Prostate gland (tissue), 2 donors: ENCODE measurements at regions not wholly inside any gene's neighbourhood (a gene's known extent, or its start where the extent isn't known, plus 50 kb on each side); places are given as distances from the start of the nearest gene placed in this dataset.

ENCODE experiments used
- DNase-seq: peaks from one replicate; pipeline ENCODE4 v3.0.0-alpha.2; 2019; ENCODE audit warnings: low spot score
- H3K27ac ChIP-seq, 2 donors: fragments of 200-600 bp; sonication (generic); 2 replicates each; pipeline ENCODE4 v1.5.1; 2017 to 2019
- H3K27me3 ChIP-seq: fragments of 200-600 bp; sonication (generic); replicated peaks from 2 replicates; pipeline ENCODE4 v1.5.1; 2019; ENCODE audit not compliant: insufficient read depth
- H3K36me3 ChIP-seq, 2 donors: fragments of 200-600 bp; sonication (generic); 1 replicate in 1 of 2; 2 replicates in 1 of 2; pipeline versions ENCODE4 v1.5.1 to v1.8.1; 2017 to 2019
- H3K4me1 ChIP-seq: fragments of 200-600 bp; sonication (generic); replicated peaks from 2 replicates; pipeline ENCODE4 v1.5.1; 2019
- H3K4me3 ChIP-seq, 2 donors: fragments of 200-600 bp; sonication (generic); 2 replicates each; pipeline ENCODE4 v1.5.1; 2017 to 2019
- H3K9me3 ChIP-seq: fragments of 200-600 bp; sonication (generic); 2 replicates; pipeline ENCODE4 v1.5.1; 2017
- CTCF ChIP-seq, 4 experiments: fragments of 200-600 bp in 2 of 4; fragments of 450-650 bp in 2 of 4; sonication (generic) in 2 of 4; IDR thresholded peaks; 1 replicate in 3 of 4; 2 replicates in 1 of 4; pipeline ENCODE4 v1.5.1; 2016 to 2019; ENCODE audit warnings: antibody characterized with exemption in 4 of 4, mild to moderate bottlenecking in 2 of 4, moderate library complexity in 2 of 4
- POLR2A ChIP-seq: fragments of 450-650 bp; IDR thresholded peaks from one replicate; pipeline ENCODE4 v1.6.1; 2016; ENCODE audit warnings: antibody characterized with exemption, mild to moderate bottlenecking
- POLR2AphosphoS5 ChIP-seq: sonication (generic); formaldehyde crosslinking; IDR thresholded peaks from one replicate; pipeline ENCODE4 v1.6.1; 2017; ENCODE audit warnings: antibody characterized with exemption
- WGBS: methylation state at CpG from one replicate; pipeline ENCODE4 v1.1.5; 2018; 5-methylcytosine and 5-hydroxymethylcytosine counted together
- intact Hi-C: fragments of 100-400 bp; cut with DNase I; formaldehyde crosslinking; loops from one replicate; pipeline ENCODE4 v1.14.2; 2022

- no peak overlapping the region for H3K27ac ChIP-seq
- intact Hi-C loops, result loop anchor here (5.0 kb wide), 1 partner anchor 177 kb away; no protein-coding TSS in a partner anchor
- DNase-seq, result no peak
- H3K4me1 ChIP-seq, result no peaks in the 10 kb centered on the region
- H3K9me3 ChIP-seq, result no peaks in the 10 kb centered on the region
- no peaks in the 10 kb centered on the region for H3K27me3 ChIP-seq
- 90% methylated on average over 3 of the region's 3 CpGs for WGBS
- H3K36me3 ChIP-seq, result no peaks in the 10 kb centered on the region
- no peak overlapping the region for H3K4me3 ChIP-seq
- TF ChIP-seq POLR2A, result no peak
- TF ChIP-seq POLR2AphosphoS5, result no peak
Observed at GRCh38 chr3:187919544-187919943, 174.3 kb upstream of the BCL6 start.

- no peak for DNase-seq
- H3K36me3 ChIP-seq, result no peaks in the 10 kb centered on the region
- WGBS, result 85% methylated on average over 1 of the region's 1 CpG
Observed at GRCh38 chr3:187920030-187920429, 174.8 kb upstream of the BCL6 start.

GRCh38 chr3:187920913-187921312 is 175.6 kb upstream of the BCL6 start:
- no peak for DNase-seq
- 63% methylated on average over 6 of the region's 6 CpGs for WGBS
- intact Hi-C loops, result no loop called here

More at GRCh38 chr3:187920030-187920429, 174.8 kb upstream of the BCL6 start:
- Histone ChIP-seq H3K4me3 (no peak overlapping the region), H3K4me1 (no peaks in the 10 kb centered on the region), H3K27me3 (no peaks in the 10 kb centered on the region), H3K9me3 (no peaks in the 10 kb centered on the region), H3K27ac (no peak overlapping the region)
- intact Hi-C loops, result no loop called here
- TF ChIP-seq POLR2AphosphoS5 (no peak), POLR2A (no peak), CTCF (IDR thresholded peaks at IDR 0.05) (no peak)

GRCh38 chr3:187921391-187922074 is 176.3 kb upstream of the BCL6 start:
- H3K4me3 ChIP-seq, result no peak overlapping the region
- no peaks in the 10 kb centered on the region for H3K27me3 ChIP-seq
- intact Hi-C loops, result no loop called here
- no peaks in the 10 kb centered on the region for H3K4me1 ChIP-seq
- no peak for TF ChIP-seq POLR2A
- no peak for TF ChIP-seq CTCF (IDR thresholded peaks at IDR 0.05)
- TF ChIP-seq POLR2AphosphoS5, result no peak
- H3K9me3 ChIP-seq, result no peaks in the 10 kb centered on the region
- no peak for DNase-seq
- no peak overlapping the region for H3K27ac ChIP-seq
- H3K36me3 ChIP-seq, result no peaks in the 10 kb centered on the region
- 67% methylated on average over 4 of the region's 4 CpGs for WGBS

More at GRCh38 chr3:187920913-187921312, 175.6 kb upstream of the BCL6 start:
- no peaks in the 10 kb centered on the region for H3K4me1 ChIP-seq
- no peaks in the 10 kb centered on the region for H3K27me3 ChIP-seq
- no peak overlapping the region for H3K27ac ChIP-seq
- no peaks in the 10 kb centered on the region for H3K9me3 ChIP-seq
- no peaks in the 10 kb centered on the region for H3K36me3 ChIP-seq
- no peak overlapping the region for H3K4me3 ChIP-seq
- no peak for TF ChIP-seq POLR2A
- no peak for TF ChIP-seq POLR2AphosphoS5
- no peak for TF ChIP-seq CTCF (IDR thresholded peaks at IDR 0.05)

GRCh38 chr3:187922704-187923416 is 177.6 kb upstream of the BCL6 start:
- no peak overlapping the region for H3K4me3 ChIP-seq

More at GRCh38 chr3:187922704-187923416, 177.6 kb upstream of the BCL6 start:
- H3K27me3 ChIP-seq, result no peaks in the 10 kb centered on the region
- no peak overlapping the region for H3K27ac ChIP-seq
- no peak for DNase-seq
- H3K9me3 ChIP-seq, result no peaks in the 10 kb centered on the region
- no peaks in the 10 kb centered on the region for H3K4me1 ChIP-seq
- WGBS, result 84% methylated on average over 3 of the region's 3 CpGs
- TF ChIP-seq POLR2AphosphoS5 (no peak), CTCF (IDR thresholded peaks at IDR 0.05) (no peak), POLR2A (no peak)
- intact Hi-C loops, result no loop called here
- H3K36me3 ChIP-seq, result no peaks in the 10 kb centered on the region
